Body of pancreas (tissue), 4 donors: ENCODE measurements at regions not wholly inside any gene's neighbourhood (a gene's known extent, or its start where the extent isn't known, plus 50 kb on each side); places are given as distances from the start of the nearest gene placed in this dataset.

ENCODE experiments used
- ATAC-seq: fragments of 150-250 bp; one replicate; pipeline ENCODE4 v1.9.1; 2016
- DNase-seq, 4 donors: peaks; one replicate each; pipeline ENCODE4 v3.0.0-alpha.2; 2019
- H3K27ac ChIP-seq, 4 donors: fragments of 200-600 bp; sonication (generic); 1 replicate in 3 of 4; 2 replicates in 1 of 4; pipeline versions ENCODE4 v1.5.1 to v1.6.1; 2016 to 2019; ENCODE audit warnings: mild to moderate bottlenecking in 1 of 4, mixed read lengths in 1 of 4, moderate library complexity in 1 of 4
- H3K27me3 ChIP-seq, 2 donors: fragments of 200-600 bp; sonication (generic); one replicate each; pipeline ENCODE4 v1.6.0; 2016; ENCODE audit warnings: mild to moderate bottlenecking in 1 of 2
- H3K36me3 ChIP-seq, 2 donors: fragments of 200-600 bp; sonication (generic); replicated peaks in 1 of 2; 2 replicates each; pipeline ENCODE4 v1.5.1; 2016; ENCODE audit warnings: low read depth in 2 of 2; ENCODE audit not compliant: insufficient read depth in 1 of 2
- H3K4me1 ChIP-seq: fragments of 200-600 bp; sonication (generic); one replicate; pipeline ENCODE4 v1.6.0; 2016
- H3K4me3 ChIP-seq, 2 donors: fragments of 200-600 bp; sonication (generic); 1 replicate in 1 of 2; 2 replicates in 1 of 2; pipeline ENCODE4 v1.5.1; 2016 to 2019
- H3K9me3 ChIP-seq, 3 donors: fragments of 200-600 bp; sonication (generic); 1 replicate in 2 of 3; 2 replicates in 1 of 3; pipeline ENCODE4 v1.5.1; 2016
- POLR2A ChIP-seq, 3 donors: fragments of 450-650 bp; IDR thresholded peaks; one replicate each; pipeline ENCODE4 v1.6.1; 2016; ENCODE audit warnings: antibody characterized with exemption in 3 of 3, mild to moderate bottlenecking in 2 of 3
- WGBS, 2 donors: methylation state at CpG; one replicate each; pipeline ENCODE4 v1.1.5; 2017; 5-methylcytosine and 5-hydroxymethylcytosine counted together
- intact Hi-C: fragments of 100-400 bp; cut with DNase I; formaldehyde crosslinking; loops from one replicate; pipeline ENCODE4 v1.15.1; 2023
- TF ChIP-seq, protein P1 (sequence below), 7 experiments: fragments of 450-650 bp in 4 of 7; fragments of 200-600 bp in 3 of 7; sonication (generic) in 3 of 7; IDR thresholded peaks; one replicate each; pipeline ENCODE4 v1.5.1; 2016 to 2019; ENCODE audit warnings: antibody characterized with exemption in 7 of 7

DNA sequence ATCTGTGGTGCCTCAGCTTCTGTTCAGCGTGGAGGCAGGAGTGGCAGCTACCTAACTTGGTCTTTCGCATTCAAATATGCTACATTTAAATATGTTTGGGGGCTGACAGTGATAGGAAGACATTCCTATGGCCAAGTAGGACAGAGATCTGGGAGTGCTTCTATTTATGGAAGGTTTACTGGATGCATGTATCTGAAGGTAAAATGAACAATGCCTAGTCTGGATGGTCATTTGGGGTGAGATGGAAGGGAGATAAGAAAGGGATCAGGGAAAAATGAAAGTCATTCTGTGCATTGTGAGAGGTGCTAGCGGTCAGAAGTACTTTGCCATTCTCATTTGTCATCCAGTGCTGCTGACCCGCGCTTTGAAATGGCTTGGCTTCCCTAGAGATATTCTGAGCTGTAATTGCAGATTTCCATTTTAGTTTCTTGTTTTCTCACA is 107.3 kb upstream of the FOXN2 start:
- intact Hi-C loops = no loop called here
- whole genome bisulfite sequencing, 2 donors = 58 to 82% methylated on average over 5 of the region's 5 CpGs
- Histone ChIP-seq H3K27me3 (no peaks in the 10 kb centered on the region), H3K27ac (no peak overlapping the region), H3K9me3 (no peaks in the 10 kb centered on the region), H3K4me3 (no peak overlapping the region), H3K4me1 (no peaks in the 10 kb centered on the region), H3K36me3 (no peaks in the 10 kb centered on the region)
- TF ChIP-seq, protein P1, sequence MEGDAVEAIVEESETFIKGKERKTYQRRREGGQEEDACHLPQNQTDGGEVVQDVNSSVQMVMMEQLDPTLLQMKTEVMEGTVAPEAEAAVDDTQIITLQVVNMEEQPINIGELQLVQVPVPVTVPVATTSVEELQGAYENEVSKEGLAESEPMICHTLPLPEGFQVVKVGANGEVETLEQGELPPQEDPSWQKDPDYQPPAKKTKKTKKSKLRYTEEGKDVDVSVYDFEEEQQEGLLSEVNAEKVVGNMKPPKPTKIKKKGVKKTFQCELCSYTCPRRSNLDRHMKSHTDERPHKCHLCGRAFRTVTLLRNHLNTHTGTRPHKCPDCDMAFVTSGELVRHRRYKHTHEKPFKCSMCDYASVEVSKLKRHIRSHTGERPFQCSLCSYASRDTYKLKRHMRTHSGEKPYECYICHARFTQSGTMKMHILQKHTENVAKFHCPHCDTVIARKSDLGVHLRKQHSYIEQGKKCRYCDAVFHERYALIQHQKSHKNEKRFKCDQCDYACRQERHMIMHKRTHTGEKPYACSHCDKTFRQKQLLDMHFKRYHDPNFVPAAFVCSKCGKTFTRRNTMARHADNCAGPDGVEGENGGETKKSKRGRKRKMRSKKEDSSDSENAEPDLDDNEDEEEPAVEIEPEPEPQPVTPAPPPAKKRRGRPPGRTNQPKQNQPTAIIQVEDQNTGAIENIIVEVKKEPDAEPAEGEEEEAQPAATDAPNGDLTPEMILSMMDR (IDR thresholded peaks at IDR 0.05) = no peak
- TF ChIP-seq POLR2A (IDR thresholded peaks at IDR 0.05) = no peak
- no peak for DNase-seq
- no peak for ATAC-seq

DNA sequence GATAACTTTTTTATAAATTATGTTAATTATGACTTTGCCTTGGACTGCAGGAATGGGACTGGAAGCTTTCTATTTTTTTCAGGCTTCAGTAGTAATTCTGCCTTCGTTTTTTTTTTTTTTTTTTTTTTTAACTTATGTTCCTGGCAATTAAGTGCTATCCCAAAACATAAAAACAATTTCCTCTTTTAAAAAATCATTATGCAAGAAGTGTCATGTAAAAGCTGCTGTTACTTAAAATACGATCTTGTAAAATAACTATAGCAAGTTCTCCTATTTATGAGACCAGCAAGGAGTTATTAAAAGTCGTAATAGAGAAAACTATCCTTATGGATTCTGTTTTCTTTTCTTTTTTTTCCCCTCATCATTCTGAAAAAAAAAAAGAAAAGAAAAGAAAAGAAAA is 106.6 kb upstream of the FOXN2 start:
- ATAC-seq (no peak), DNase-seq (no peak)
- H3K27me3 ChIP-seq = no peaks in the 10 kb centered on the region
- no peaks in the 10 kb centered on the region for H3K36me3 ChIP-seq
- H3K9me3 ChIP-seq = no peaks in the 10 kb centered on the region
- H3K4me1 ChIP-seq = no peaks in the 10 kb centered on the region
- 58 to 59% methylated on average over 3 of the region's 3 CpGs for WGBS, 2 donors
- no peak overlapping the region for H3K4me3 ChIP-seq
- no peak overlapping the region for H3K27ac ChIP-seq
- TF ChIP-seq POLR2A (IDR thresholded peaks at IDR 0.05) = no peak
- TF ChIP-seq, protein P1 (IDR thresholded peaks at IDR 0.05) = no peak
- intact Hi-C loops = no loop called here

DNA sequence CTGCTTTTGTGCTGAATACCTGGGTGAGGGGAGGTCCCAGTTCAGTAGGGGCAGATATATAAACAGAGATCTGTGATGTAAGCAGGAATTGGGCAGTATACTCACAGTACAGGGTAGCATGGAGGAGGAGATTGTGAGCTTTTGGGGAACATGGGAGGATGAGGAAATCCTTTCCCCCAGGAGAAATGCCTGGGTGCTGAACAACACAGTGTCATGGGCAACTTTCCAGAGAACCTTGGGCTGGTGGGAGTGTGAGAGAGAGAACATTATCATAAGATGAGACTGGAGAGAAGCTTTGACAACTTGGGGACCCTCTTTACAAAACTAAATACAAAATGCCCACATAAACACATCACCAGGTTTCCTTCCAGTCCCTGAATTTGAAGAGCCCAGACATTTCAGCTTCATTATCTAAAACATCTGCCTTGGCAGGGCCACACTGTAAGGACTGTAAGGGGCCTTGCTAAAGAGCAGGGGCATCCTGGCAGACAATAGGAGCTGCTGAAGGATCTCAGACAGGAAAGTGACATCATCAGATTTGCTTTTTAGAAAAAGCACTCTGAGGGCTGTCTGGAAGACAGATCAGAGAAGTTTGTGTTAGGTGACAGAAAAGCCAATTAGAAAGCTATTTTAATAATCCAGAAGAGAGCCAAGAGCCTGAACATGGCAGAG is 105.1 kb upstream of the FOXN2 start:
- Histone ChIP-seq H3K4me1 (no peaks in the 10 kb centered on the region), H3K27ac (no peak overlapping the region), H3K4me3 (no peak overlapping the region), H3K36me3 (no peaks in the 10 kb centered on the region), H3K9me3 (no peaks in the 10 kb centered on the region), H3K27me3 (no peaks in the 10 kb centered on the region)
- ATAC-seq (no peak), DNase-seq (peak in 1 of 4 donors; percentile 40)
- intact Hi-C loops = no loop called here
- TF ChIP-seq POLR2A (IDR thresholded peaks at IDR 0.05) = no peak
- TF ChIP-seq, protein P1 (IDR thresholded peaks at IDR 0.05) = no peak

DNA sequence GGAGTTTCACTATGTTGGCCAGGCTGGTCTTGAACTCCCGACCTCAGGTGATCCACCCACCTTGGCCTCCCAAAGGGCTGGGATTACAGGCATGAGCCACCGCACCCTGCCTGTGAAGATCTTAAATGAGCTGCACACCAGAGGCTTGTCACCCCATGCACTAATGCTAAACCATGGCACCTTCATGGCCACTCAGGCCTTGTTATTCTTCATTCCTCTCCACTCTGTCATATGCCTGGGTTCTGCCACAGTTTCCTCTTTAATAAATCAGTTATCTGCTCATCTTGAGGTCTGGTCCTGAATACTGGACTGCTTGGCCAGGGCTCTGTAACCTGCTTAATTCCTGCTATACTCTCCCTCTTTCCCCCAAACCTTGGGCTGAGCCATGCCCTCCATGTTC is 104.3 kb upstream of the FOXN2 start:
- H3K27ac ChIP-seq = no peak overlapping the region
- intact Hi-C loops = no loop called here
- WGBS, 2 donors = 95 to 96% methylated on average over 2 of the region's 2 CpGs

More for the DNA sequence above, 104.3 kb upstream of the FOXN2 start:
- H3K9me3 ChIP-seq = no peaks in the 10 kb centered on the region
- DNase-seq (no peak), ATAC-seq (no peak)
- no peaks in the 10 kb centered on the region for H3K4me1 ChIP-seq
- no peaks in the 10 kb centered on the region for H3K27me3 ChIP-seq
- TF ChIP-seq POLR2A (IDR thresholded peaks at IDR 0.05) = no peak
- TF ChIP-seq, protein P1 (IDR thresholded peaks at IDR 0.05) = no peak
- H3K36me3 ChIP-seq = no peaks in the 10 kb centered on the region
- H3K4me3 ChIP-seq = no peak overlapping the region
